AG09319 (cell line): ENCODE measurements at regions not wholly inside any gene's neighbourhood (a gene's known extent, or its start where the extent isn't known, plus 50 kb on each side); places are given as distances from the start of the nearest gene placed in this dataset.
A peak's percentile ranks its signal among the peaks of the same experiment; 100 is the strongest.

Experiments
- DNase-seq: peaks from one replicate; pipeline ENCODE4 v3.0.0-alpha.2; 2010; ENCODE audit warnings: low read depth; ENCODE audit errors: extremely low read depth
- TF ChIP-seq, protein P1 (sequence below): IDR thresholded peaks from 2 replicates; pipeline ENCODE4 v1.5.1; 2011; ENCODE audit warnings: low read depth, mild to moderate bottlenecking, inconsistent platforms, low read length, moderate library complexity

DNA sequence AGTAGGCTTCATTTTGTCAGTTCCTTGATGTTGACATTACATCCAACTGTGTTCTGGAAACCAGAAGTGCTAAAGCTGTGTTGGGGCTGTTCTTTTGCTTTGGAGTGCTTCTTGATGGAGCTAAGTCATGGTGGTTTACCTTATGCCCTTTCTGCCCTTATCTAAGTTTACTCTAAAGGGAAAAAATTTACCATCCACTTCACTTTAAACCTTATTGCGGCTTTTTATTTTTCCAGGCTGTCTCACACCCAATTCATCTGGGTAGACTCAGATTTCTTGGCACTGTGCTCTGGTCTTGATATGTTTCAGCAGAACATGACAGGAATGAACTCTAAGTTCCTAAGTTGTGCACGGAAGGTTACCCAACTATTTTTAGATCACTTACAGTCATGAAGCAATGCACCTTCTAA is 104.7 kb upstream of the TTC29 start:
- no peak for DNase-seq
- TF ChIP-seq, protein P1, sequence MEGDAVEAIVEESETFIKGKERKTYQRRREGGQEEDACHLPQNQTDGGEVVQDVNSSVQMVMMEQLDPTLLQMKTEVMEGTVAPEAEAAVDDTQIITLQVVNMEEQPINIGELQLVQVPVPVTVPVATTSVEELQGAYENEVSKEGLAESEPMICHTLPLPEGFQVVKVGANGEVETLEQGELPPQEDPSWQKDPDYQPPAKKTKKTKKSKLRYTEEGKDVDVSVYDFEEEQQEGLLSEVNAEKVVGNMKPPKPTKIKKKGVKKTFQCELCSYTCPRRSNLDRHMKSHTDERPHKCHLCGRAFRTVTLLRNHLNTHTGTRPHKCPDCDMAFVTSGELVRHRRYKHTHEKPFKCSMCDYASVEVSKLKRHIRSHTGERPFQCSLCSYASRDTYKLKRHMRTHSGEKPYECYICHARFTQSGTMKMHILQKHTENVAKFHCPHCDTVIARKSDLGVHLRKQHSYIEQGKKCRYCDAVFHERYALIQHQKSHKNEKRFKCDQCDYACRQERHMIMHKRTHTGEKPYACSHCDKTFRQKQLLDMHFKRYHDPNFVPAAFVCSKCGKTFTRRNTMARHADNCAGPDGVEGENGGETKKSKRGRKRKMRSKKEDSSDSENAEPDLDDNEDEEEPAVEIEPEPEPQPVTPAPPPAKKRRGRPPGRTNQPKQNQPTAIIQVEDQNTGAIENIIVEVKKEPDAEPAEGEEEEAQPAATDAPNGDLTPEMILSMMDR: no peak

DNA sequence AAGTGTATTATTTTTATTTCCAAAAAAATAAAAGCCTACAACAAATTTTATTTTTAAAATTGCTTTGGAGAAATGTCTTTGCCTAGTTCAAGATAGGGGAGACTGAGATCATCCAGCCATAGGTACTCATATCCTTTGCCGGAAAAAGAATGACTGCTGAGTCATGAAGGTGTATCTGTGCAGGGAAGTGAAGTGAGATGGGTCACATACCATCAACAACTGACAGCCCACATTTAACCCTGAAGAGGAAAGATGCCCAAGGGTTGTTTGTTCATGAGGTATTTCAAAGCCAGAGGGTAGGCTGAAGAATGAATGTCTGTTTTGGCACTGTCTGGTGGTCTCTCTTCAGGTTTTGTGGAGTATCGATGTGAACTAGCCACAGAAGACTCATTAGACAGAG is 106.7 kb upstream of the TTC29 start:
- TF ChIP-seq, protein P1: no peak
- no peak for DNase-seq

DNA sequence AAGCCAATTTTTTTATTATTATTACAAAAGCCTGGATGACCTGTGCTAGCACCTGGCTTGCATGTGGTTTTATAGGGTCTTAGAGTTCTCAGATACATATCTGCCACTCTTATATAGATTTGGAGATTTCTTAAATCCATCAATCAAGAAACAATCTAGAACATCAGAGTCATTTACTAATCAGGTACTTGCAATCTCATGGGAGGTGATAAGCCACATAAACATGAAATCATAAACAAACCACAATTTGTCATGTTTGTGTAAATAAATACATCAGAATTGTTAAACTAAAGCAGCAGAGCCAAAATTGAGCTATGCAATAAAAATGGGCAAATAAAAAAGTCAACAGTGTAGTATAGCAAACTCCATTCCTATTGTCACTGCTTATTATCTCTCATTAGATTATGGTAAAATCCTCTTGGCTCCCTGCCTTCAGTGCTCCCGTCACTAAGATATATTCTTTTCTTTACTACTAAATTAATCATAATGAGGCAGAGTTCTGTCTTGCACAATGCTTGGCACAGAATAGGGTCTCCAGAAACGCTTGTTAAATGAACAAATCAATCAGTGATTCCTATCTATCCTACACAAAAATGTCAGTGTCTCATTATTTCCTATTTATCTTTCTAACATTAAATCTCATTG is 108.7 kb upstream of the TTC29 start:
- TF ChIP-seq, protein P1: no peak
- DNase-seq: no peak

DNA sequence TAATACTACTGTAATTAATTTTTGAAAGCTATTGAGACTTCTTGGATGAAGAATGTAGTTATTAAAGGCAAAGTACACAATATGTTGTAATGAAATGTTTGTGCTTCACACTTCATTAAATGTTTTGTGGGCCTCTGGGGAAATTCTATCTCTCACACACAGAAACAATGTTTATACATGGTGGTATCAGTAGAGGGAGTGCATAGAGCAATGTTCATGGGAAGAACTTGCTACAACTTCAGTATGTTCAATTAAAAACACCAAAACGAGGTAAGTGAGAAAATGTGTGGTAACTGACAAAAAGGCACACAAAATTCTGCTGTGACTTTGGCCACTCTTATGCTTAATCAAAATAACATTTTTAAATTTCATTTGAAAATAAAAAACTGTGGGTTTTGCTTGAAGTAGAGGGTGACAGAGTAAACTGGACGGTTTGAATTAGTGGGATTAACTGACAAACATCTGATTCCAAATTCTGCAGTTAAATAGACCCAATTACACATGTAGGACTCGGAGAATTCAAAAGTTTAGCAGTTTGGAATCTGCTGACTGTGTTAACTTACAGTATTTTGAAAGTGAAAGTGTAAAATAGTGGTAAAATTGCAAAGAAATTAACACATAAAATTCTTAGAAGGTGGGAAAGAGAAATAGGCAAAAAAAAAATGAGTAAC is 111.4 kb upstream of the TTC29 start:
- TF ChIP-seq, protein P1: peak; percentile 31
- no peak for DNase-seq

DNA sequence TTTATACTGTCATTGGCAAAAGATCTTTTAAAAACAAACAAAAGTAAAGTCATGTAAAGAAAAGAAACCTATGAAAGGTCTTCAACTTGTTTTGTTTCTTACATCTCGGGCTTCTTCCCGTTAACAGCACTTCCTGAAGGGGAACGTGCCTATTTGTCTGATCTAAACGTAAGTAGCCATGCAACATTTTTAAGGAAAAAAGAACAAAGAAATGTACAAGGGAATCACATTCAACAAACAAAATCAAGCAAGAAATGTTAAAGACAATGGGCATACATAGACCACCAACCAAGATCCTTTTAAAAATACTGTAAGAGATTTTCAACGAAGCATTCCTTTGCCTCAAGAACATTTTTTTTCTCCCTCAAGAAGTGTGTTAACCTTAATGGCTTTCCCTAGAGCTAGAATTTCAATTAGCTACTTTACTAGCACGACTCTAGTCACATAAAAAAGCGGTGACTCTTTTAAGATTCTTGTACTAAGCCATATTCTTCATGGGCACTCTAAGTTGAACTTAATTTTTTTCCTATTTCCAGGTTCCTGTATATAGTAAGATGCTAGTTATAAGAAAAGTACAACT is 112.0 kb upstream of the TTC29 start:
- DNase-seq: no peak
- TF ChIP-seq, protein P1: no peak

DNA sequence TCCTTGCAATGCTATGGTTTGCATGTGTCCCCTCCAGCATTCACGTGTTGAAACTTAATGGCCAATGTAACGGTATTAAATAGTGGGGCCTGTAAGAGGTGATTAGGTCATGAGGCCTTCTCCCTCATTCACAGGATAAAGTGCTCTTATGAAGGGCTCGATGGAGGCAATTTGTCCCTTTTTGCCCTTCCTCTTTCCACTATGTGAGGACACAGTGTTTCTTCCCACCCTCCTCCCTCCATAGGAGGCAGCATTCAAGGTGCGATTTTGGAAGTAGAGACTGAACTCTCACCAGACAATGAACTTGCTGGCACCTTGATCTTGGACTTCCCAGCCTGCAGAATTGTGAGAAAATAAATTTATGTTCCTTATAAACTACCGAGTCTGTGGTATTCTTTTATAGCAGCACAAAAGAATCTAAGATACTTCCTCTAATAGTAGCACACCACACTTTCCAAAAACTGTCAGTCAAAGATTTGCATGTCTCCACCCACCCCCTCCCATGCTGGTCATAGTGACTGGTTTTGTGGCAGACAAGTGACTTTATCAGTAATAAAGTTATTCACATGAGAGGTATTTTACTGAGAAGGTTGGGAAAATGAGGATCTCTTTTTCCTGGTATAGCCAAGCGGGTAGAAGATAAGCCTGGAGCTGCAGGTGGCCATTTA is 113.5 kb upstream of the TTC29 start:
- no peak for DNase-seq
- TF ChIP-seq, protein P1: no peak
